ENCODE measurements at regions not wholly inside any gene's neighbourhood (a gene's known extent, or its start where the extent isn't known, plus 50 kb on each side); places are given as distances from the start of the nearest gene placed in this dataset.

DNA sequence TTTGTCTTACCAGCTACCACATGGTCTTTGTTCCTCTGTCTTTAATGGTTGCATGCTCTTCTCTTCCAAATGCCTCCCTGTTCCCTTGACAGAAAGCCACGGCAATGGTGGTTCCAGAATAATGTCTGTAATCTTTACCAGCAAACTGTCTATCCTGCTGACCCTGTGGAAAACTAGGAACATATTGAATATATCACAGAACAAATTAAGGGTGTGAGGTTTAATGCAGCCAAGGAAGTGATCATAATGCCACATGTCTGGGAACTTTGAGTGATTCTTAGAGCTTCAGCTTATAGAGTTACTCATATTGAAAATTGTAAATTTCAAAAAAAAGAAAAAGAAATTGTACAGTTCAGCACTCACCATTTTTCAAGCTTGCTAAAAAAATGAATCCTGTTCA, 282.9 kb upstream of the RARB start:
- no peaks in the 10 kb centered on the region for H3K4me1 ChIP-seq
- no peak for TF ChIP-seq CTCF (IDR thresholded peaks at IDR 0.05)
- intact Hi-C loops (cut with DNase I): no loop called here
- ATAC-seq (no peak), DNase-seq (no peak)
- H3K9me3 ChIP-seq: no peaks in the 10 kb centered on the region
- H3K36me3 ChIP-seq: no peaks in the 10 kb centered on the region
- H3K4me3 ChIP-seq: no peak overlapping the region
- no peak overlapping the region for H3K27ac ChIP-seq
- no peaks in the 10 kb centered on the region for H3K27me3 ChIP-seq

DNA sequence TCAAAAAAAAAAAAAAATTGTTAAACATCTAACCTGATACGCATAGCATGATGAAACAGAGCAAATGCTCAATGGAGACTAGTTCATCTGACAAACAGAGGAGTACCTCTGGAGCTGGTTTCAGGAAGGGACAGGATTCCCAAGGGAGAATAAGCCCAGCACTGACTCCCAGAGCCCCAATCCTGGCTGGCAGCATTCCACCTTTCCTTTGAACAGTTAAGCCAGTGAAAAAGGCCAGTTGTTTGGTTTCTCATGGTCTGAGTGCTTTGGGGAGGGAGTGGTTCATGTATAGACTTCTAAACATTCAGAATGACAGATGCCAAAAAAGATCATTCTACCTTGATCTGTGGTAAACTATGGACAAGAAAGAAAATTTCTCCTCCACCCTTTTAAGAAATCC, 277.9 kb upstream of the RARB start:
- H3K4me1 ChIP-seq: peaks cover 4% of the 10 kb centered on the region
- no peaks in the 10 kb centered on the region for H3K9me3 ChIP-seq
- no peak for TF ChIP-seq CTCF (IDR thresholded peaks at IDR 0.05)
- intact Hi-C loops (cut with DNase I): no loop called here
- no peak overlapping the region for H3K4me3 ChIP-seq
- ATAC-seq (no peak), DNase-seq (no peak)
- no peak overlapping the region for H3K27ac ChIP-seq
- H3K27me3 ChIP-seq: no peaks in the 10 kb centered on the region
- H3K36me3 ChIP-seq: no peaks in the 10 kb centered on the region

DNA sequence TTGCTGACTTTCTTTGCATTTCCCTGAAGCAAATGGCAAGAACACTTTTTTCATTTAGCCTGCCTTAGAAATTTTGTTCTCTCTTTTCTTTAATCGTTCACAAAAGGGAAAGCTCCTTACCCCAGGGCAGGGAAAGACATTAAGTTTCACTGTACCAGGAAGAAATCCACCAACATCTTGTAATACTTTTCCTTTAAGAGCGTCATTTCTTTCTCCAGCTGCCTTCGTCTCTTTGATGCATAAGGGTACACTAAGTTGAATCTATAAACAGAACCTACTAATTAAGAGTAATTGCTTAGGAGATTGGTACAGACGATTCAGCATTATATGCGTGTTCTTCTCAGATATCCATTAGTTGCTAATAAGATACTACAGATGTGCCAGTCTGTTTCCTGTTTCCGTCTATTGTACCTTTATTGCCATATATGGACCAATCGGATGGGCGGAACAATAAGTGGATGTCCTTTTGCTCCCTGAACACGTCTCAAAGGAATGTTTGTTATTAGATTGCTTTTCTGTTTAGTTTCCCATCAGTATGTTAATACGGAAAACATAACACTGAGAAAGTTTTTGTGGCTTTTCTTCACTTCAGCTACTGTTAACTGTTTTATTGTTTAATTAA, 276.7 kb upstream of the RARB start:
- TF ChIP-seq CTCF (IDR thresholded peaks at IDR 0.05): no peak
- H3K27ac ChIP-seq: peak overlapping the region; percentile 39
- DNase-seq (no peak), ATAC-seq (peak; percentile 62)
- intact Hi-C loops (cut with DNase I): no loop called here
- H3K4me3 ChIP-seq: peak overlapping the region; percentile 22
- H3K36me3 ChIP-seq: no peaks in the 10 kb centered on the region
- H3K9me3 ChIP-seq: no peaks in the 10 kb centered on the region
- H3K27me3 ChIP-seq: no peaks in the 10 kb centered on the region
- H3K4me1 ChIP-seq: peaks cover 4% of the 10 kb centered on the region

DNA sequence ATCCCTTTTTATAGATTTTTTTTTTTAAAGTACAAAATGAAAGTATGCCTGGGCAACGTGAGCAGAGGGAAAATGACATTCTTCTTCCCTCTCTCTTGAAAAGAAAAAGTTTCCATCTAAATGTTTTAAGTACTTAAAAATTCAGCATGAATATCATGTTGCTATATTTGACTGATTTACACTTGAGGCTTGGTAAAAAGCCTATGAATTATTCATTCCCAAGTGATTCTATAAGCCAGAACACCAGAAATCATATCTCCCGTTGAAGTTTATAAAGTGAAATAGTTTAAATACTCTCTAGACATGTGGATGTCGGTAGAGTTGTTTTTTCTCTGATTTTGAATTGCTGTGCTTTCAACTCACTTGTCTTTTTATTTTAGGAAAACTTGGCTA, 276.2 kb upstream of the RARB start:
- H3K4me1 ChIP-seq: peaks cover 4% of the 10 kb centered on the region
- H3K4me3 ChIP-seq: peak overlapping the region; percentile 22
- H3K27me3 ChIP-seq: no peaks in the 10 kb centered on the region
- peak overlapping the region; percentile 39 for H3K27ac ChIP-seq
- DNase-seq (no peak), ATAC-seq (no peak)
- H3K36me3 ChIP-seq: no peaks in the 10 kb centered on the region
- H3K9me3 ChIP-seq: no peaks in the 10 kb centered on the region
- TF ChIP-seq CTCF (IDR thresholded peaks at IDR 0.05): no peak
- intact Hi-C loops (cut with DNase I): no loop called here

GRCh38 chr3:25153136-25153535, 274.9 kb upstream of the RARB start:
- TF ChIP-seq CTCF (IDR thresholded peaks at IDR 0.05): no peak
- Histone ChIP-seq H3K4me1 (peaks cover 4% of the 10 kb centered on the region), H3K27ac (no peak overlapping the region), H3K4me3 (no peak overlapping the region), H3K36me3 (no peaks in the 10 kb centered on the region), H3K27me3 (no peaks in the 10 kb centered on the region), H3K9me3 (no peaks in the 10 kb centered on the region)
- DNase-seq (no peak), ATAC-seq (no peak)
- intact Hi-C loops (cut with DNase I): no loop called here

DNA sequence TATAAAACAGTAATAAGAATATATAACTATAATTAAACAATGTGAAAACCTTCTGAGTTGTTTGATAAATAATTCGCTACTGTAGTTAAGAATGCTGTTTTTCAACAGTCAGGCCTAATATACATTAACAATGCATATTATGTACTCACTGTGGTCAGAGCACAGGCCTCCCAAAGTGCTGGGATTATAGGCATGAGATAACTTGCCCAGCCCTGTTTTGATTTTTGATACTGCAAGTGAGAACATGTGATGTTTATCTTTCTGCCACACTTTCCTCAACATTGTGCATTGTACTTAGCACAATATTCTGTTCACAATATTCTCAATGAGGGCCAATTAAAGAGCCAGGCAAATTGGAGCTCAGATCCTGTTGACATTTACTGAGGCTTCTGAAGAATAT, 274.5 kb upstream of the RARB start:
- Histone ChIP-seq H3K4me3 (no peak overlapping the region), H3K36me3 (no peaks in the 10 kb centered on the region), H3K9me3 (no peaks in the 10 kb centered on the region), H3K4me1 (peaks cover 4% of the 10 kb centered on the region), H3K27me3 (no peaks in the 10 kb centered on the region), H3K27ac (no peak overlapping the region)
- no peak for TF ChIP-seq CTCF (IDR thresholded peaks at IDR 0.05)
- DNase-seq (no peak), ATAC-seq (no peak)
- intact Hi-C loops (cut with DNase I): no loop called here
